T-helper 2 cell treated with Interferon-gamma antibody and Interleukin-4, amounts not matched to agents 100 ng/mL and 5 ng/mL, for 36 hours (primary cell): ENCODE measurements at regions not wholly inside any gene's neighbourhood (a gene's known extent, or its start where the extent isn't known, plus 50 kb on each side); places are given as distances from the start of the nearest gene placed in this dataset.
"Not testable (repeated sequence)": the region's sequence is repeated elsewhere in the genome, so short reads cannot be mapped to it uniquely, and the experiment has no call there.

Experiments used
- intact Hi-C: fragments of 100-400 bp; cut with micrococcal nuclease; formaldehyde crosslinking; loops from one replicate; pipeline ENCODE4 v1.15.1; 2023

GRCh38 chr20:60786686-60787217, 465.3 kb upstream of the CDH4 start:
- intact Hi-C loops, result no loop called here

GRCh38 chr20:60787276-60787675, 464.8 kb upstream of the CDH4 start:
- intact Hi-C loops, result no loop called here

- intact Hi-C loops, result no loop called here
Measured at GRCh38 chr20:60788070-60788469, 464.0 kb upstream of the CDH4 start.

GRCh38 chr20:60789399-60789798, 462.7 kb upstream of the CDH4 start:
- intact Hi-C loops, result no loop called here

GRCh38 chr20:60790339-60790738, 461.7 kb upstream of the CDH4 start:
- intact Hi-C loops, result not testable (repeated sequence)

GRCh38 chr20:60791823-60792222, 460.2 kb upstream of the CDH4 start:
- intact Hi-C loops, result no loop called here

- intact Hi-C loops, result no loop called here
Measured at GRCh38 chr20:60792941-60793340, 459.1 kb upstream of the CDH4 start.

GRCh38 chr20:60794674-60795073, 457.4 kb upstream of the CDH4 start:
- intact Hi-C loops, result no loop called here

GRCh38 chr20:60795651-60796050, 456.4 kb upstream of the CDH4 start:
- intact Hi-C loops, result no loop called here

- intact Hi-C loops, result no loop called here
Measured at GRCh38 chr20:60800185-60800584, 451.9 kb upstream of the CDH4 start.

- intact Hi-C loops, result no loop called here
Measured at GRCh38 chr20:60802676-60803075, 449.4 kb upstream of the CDH4 start.

- intact Hi-C loops, result no loop called here
Measured at GRCh38 chr20:60803335-60804055, 448.6 kb upstream of the CDH4 start.

- intact Hi-C loops, result no loop called here
Measured at GRCh38 chr20:60804240-60804917, 447.7 kb upstream of the CDH4 start.

GRCh38 chr20:60804918-60805630, 447.0 kb upstream of the CDH4 start:
- intact Hi-C loops, result no loop called here

GRCh38 chr20:60806354-60806753, 445.7 kb upstream of the CDH4 start:
- intact Hi-C loops, result no loop called here

GRCh38 chr20:60806824-60807223, 445.2 kb upstream of the CDH4 start:
- intact Hi-C loops, result no loop called here

GRCh38 chr20:60808003-60808672, 443.9 kb upstream of the CDH4 start:
- intact Hi-C loops, result no loop called here

GRCh38 chr20:60808701-60809100, 443.4 kb upstream of the CDH4 start:
- intact Hi-C loops, result no loop called here

- intact Hi-C loops, result no loop called here
Measured at GRCh38 chr20:60810561-60810960, 441.5 kb upstream of the CDH4 start.

GRCh38 chr20:60812561-60812960, 439.5 kb upstream of the CDH4 start:
- intact Hi-C loops, result no loop called here

GRCh38 chr20:60813066-60813465, 439.0 kb upstream of the CDH4 start:
- intact Hi-C loops, result no loop called here

- intact Hi-C loops, result no loop called here
Measured at GRCh38 chr20:60815656-60816055, 436.4 kb upstream of the CDH4 start.
